HG02938 (cell line): ENCODE measurements at regions not wholly inside any gene's neighbourhood (a gene's known extent, or its start where the extent isn't known, plus 50 kb on each side); places are given as distances from the start of the nearest gene placed in this dataset.

Source experiments
- ATAC-seq: cut with Tn5 transposase; IDR thresholded peaks from one replicate; pipeline ENCODE4 v1.9.1; 2021; ENCODE audit warnings: mild to moderate bottlenecking, moderate library complexity; ENCODE audit not compliant: unreplicated experiment

DNA sequence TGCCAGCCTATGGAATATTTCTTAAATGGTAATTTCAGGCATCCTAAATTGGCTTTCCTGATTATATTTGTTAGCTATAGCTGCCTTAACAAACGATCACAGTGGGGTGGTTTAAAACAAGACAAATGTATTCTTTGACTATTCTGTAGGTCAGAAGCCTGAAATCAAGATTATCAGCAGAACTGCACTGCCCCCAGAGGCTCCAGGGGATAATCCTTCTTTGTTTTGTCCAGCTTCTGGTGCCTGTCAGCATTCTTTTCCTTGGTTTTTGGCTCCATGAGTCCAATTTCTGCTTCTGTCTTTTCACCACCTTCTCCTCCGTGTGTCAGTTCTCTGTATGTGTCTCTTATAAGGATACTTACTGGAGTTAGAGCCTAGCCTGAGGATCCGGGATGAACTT is 1282.2 kb upstream of the USP15 start:
- ATAC-seq = no peak

DNA sequence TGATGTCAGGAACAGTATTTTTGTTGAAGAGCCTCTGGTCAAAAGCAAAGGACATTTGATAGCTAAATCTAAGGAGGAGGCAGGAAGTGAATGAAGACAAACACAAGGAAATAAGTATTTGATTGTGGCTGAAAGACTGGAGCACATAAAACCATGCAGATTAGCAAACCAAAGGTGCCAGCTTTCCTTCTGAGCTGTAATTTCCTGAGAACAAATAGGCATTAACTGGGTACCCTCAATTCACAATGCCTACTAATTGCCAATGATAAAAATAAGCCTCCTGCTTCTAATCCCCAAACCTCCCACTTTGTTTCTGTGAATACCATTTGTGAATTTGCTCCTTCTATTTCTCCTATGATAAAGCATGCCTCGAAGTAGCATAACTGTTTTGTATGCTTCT is 1279.6 kb upstream of the USP15 start:
- no peak for ATAC-seq

- ATAC-seq = no peak
Measured at GRCh38 chr12:60981473-60981872, 1278.7 kb upstream of the USP15 start.

DNA sequence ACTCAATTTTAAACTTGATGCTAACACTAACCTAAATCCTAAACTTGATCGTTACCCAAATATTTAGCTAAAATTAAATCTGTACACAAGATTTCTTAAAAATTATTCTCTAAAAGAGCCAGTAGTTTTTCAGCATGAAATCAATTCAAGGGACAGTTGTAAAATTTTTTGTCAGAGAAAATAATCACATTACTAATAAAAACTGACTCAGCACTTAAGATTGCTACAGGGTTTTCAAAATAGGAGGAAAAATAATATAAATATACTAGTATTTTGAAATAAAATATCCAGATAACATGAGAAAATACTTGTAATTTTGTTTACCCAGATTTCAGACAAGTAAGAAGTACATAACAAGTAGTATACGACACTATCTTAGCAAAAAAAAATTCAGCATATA is 1268.1 kb upstream of the USP15 start:
- no peak for ATAC-seq

- no peak for ATAC-seq
Measured at GRCh38 chr12:60995256-60995825, 1264.9 kb upstream of the USP15 start.

- ATAC-seq = no peak
Measured at GRCh38 chr12:60997869-60998378, 1262.3 kb upstream of the USP15 start.

DNA sequence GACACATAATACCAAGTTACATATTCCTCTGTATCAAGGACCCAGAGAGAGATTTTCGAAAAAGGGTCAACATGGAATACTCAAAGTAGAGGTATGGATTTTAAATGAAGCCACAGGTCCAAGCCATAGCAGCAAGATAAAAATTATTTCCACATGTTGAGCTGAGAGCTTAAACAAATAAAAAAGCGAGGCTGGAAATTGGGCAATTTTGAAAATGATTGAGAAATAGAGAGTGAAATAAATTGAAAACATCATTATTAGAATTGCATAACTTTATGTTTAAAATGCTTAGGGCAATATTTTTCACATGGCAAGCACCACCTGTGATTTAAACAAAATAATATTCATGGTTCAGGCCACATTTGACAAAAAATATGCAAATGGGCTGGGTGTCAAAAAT is 1251.0 kb upstream of the USP15 start:
- ATAC-seq = no peak

- ATAC-seq = no peak
Measured at GRCh38 chr12:61011767-61012423, 1248.3 kb upstream of the USP15 start.

DNA sequence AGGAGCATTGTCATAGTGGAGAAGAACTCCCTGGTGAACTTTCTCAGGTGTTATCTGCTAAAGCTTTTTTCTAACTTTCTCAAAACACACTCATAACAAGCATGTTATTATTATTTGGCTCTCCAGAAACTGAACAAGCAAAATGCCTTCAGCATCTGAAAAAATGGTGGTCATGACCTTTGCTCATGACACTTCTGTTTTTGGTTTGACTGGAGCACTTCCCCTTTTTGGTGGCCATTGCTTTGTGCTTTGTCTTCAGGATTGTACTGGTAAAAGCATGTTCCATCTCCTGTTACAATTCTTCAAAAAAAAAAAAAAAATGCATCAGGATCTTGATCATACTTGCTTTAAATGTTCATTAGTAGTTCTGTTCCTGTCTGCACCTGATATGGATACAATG is 1241.6 kb upstream of the USP15 start:
- ATAC-seq = peak; percentile 85

DNA sequence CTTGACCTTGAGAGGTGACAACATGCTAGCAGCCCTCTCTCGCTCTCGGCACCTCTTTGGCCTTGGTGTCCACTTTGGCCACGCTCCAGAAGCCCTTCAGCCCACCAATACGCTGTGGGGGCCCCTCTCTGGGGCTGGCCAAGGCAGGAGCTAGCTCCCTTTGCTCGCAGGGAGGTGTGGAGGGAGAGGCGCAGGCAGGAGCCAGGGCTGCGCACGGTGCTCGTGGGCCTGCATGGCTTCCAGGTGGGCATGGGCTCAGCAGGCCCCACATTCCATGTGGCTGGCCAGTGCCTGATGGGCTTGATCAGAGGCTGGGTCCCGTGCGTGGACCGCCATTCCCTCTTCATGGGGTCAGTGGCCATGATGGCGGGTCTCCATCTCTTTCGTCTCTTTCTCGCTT is 1237.0 kb upstream of the USP15 start:
- no peak for ATAC-seq

DNA sequence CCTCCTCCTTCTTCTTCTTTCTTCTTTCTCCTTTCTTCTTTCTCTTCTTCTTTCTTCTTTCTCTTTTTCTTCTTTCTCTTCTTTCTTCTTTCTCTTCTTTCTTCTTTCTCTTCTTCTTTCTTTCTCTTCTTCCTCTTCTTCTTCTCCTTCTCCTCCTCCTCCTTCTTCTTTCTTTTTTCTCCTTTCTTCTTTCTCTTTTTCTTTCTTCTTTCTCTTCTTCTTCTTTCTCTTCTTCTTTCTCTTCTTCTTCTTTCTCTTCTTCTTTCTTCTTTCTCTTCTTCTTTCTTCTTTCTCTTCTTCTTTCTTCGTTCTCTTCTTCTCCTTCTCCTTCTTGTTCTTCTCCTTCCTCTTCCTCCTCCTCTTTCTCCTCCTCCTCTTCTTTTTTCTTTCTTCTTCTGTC is 1230.7 kb upstream of the USP15 start:
- ATAC-seq = no peak

DNA sequence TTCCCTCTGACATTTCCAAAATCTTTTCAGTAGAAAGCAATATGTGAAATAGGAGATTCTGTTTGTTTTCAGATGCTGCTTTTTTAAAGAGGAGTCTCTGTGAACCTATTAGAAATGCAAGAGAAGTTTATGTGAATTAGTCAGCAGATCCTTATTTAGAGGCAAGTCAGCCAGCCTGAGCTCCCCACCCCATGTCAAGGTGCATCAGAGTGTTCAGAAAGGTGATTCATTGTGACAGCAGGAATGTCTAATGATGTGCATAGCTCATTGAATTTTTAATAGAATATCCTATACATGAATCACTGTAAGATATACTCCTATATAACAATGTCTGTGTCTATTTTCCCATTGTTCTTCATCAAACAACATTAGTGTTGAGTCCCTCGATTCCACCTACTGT is 1222.4 kb upstream of the USP15 start:
- no peak for ATAC-seq

- ATAC-seq = no peak
Measured at GRCh38 chr12:61043838-61044237, 1216.4 kb upstream of the USP15 start.

DNA sequence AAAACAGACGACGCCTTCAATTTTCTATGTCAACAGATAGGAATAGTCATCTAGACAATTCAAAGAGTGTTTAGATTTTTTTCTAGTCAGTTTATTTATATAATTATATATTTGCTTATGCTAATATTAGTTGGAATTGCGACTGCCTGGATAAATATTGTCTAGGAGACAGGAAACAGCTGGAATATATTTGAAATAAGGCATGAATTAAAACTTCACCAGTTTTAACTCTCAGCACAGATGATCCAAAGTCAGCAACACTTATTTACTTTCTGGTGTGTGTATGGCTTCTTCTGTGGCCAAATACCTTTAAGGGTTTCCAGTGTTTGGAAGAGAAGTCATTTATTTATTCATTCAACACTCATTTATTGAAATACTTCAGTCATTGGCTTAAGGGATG is 1215.4 kb upstream of the USP15 start:
- ATAC-seq = no peak

DNA sequence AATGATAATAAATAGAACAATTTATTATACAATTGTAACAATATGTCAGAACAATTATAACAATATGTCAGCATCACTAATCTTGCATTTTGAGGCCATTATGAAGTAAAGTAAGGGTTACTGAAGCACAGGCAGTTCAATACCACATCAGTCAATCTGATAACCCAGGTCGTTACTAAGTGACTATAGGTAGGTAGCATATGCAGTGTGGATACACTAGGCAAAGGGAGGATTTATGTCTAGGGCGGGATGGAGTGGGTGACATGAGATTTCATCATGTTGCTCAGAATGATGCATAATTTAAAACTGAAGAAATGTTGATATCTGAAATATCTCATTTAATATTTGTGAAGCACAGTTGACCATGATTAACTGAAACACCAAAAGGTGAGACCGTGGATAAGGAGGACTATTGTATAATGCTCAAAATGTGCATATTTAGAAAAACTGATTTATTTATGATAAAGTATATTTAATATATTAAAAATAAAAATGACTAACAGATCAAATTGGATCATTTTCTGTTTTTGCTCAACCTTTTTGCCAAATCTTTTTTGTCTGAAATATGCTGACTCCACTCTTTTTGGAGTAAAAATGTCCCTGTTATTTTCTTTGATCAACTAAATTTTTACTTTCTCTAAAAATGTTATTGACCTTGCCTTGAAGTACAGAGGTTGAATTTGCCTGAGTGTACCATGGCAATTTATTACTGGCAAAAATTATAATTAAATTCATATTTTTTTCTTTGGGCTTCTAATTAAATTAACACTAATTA is 1189.4 kb upstream of the USP15 start:
- no peak for ATAC-seq

GRCh38 chr12:61072717-61073116 is 1187.5 kb upstream of the USP15 start:
- ATAC-seq = no peak

GRCh38 chr12:61095111-61095510 is 1165.1 kb upstream of the USP15 start:
- no peak for ATAC-seq

DNA sequence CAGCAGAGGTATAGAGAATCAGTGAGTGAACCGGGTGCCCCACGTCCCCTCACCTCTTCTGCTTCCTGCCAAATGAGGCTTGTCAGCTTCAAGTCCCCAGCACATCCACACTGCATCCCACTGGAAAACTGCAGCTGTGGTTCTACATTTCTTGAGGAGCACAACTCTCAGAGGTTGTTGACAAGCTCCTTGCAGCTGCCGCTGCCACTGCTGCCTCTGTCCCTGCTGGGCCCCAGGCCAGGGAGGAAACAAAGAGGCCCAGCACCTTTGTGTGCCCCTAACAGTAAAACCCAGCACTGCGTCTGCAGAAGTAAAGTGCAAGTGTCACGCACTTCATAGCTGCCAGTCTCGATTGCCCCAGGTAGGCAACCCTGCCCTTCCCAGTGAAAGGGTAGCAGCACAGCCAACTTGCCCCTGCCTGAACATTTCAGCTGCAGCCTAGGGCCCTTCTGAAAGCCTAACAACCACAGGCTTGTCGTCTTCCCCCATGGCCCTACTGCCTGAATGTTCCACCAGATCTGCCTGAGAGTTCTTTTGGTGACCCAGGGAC is 1162.1 kb upstream of the USP15 start:
- no peak for ATAC-seq

GRCh38 chr12:61107118-61107517 is 1153.1 kb upstream of the USP15 start:
- ATAC-seq = no peak

- no peak for ATAC-seq
Measured at GRCh38 chr12:61111218-61111617, 1149.0 kb upstream of the USP15 start.

- no peak for ATAC-seq
Measured at GRCh38 chr12:61137677-61138414, 1122.4 kb upstream of the USP15 start.
